GM23248 (cell line): ENCODE measurements at regions not wholly inside any gene's neighbourhood (a gene's known extent, or its start where the extent isn't known, plus 50 kb on each side); places are given as distances from the start of the nearest gene placed in this dataset.

ENCODE experiments used
- EZH2 ChIP-seq: fragments of 200-600 bp; sonication (generic); IDR thresholded peaks from 2 replicates; pipeline ENCODE4 v1.6.1; 2018; ENCODE audit warnings: antibody characterized with exemption, mild to moderate bottlenecking; ENCODE audit not compliant: insufficient read depth, poor library complexity, severe bottlenecking
- EZH2phosphoT487 ChIP-seq: fragments of 200-600 bp; sonication (generic); IDR thresholded peaks from 2 replicates; pipeline ENCODE4 v1.6.1; 2018; ENCODE audit warnings: antibody characterized with exemption, moderate library complexity, mild to moderate bottlenecking, low read depth; ENCODE audit not compliant: insufficient read depth

GRCh38 chr12:118827047-118827446 lies 154.3 kb upstream of the SRRM4 start:
- no peak for TF ChIP-seq EZH2
- TF ChIP-seq EZH2phosphoT487, result no peak
